CD4-positive, alpha-beta T cell (primary cell): ENCODE measurements at regions not wholly inside any gene's neighbourhood (a gene's known extent, or its start where the extent isn't known, plus 50 kb on each side); places are given as distances from the start of the nearest gene placed in this dataset.

ENCODE experiments used
- ATAC-seq: fragments of 200-7000 bp; cut with Tn5 transposase; one replicate; pipeline ENCODE4 v1.10.0; 2022; ENCODE audit warnings: mild to moderate bottlenecking; ENCODE audit not compliant: poor library complexity
- CTCF ChIA-PET: fragments of 350-600 bp; sonication (Branson Sonifier 250); formaldehyde crosslinking; loops from one replicate; lab custom pipeline; 2021; ENCODE audit warnings: antibody characterized with exemption, inconsistent platforms; lab: Charles Lee
- POLR2A ChIA-PET: fragments of 350-600 bp; sonication (Branson Sonifier 250); formaldehyde crosslinking; loops from one replicate; lab custom pipeline; 2021; ENCODE audit warnings: antibody characterized with exemption, inconsistent platforms; lab: Charles Lee
- DNase-seq, 14 experiments: peaks; one replicate each; pipeline ENCODE4 v3.0.0-alpha.2; 2013 to 2020; ENCODE audit warnings: mixed read lengths in 2 of 14
- H3K27ac ChIP-seq, 2 donors: one replicate each; pipeline versions ENCODE4 v1.5.1 to v1.7.0; 2013; ENCODE audit warnings: low read length in 2 of 2, low read depth in 1 of 2, mild to moderate bottlenecking in 1 of 2
- H3K27me3 ChIP-seq, 2 experiments: 1 replicate in 1 of 2; 2 replicates in 1 of 2; pipeline versions ENCODE4 v1.6.1 to v1.7.0; 2013; ENCODE audit warnings: low read length in 2 of 2, control low read depth in 1 of 2, mild to moderate bottlenecking in 1 of 2, moderate library complexity in 1 of 2; ENCODE audit not compliant: insufficient read depth in 2 of 2, control insufficient read depth in 1 of 2
- H3K36me3 ChIP-seq: one replicate; pipeline ENCODE4 v1.6.1; 2013; ENCODE audit warnings: low read length, control low read depth; ENCODE audit not compliant: insufficient read depth
- H3K4me1 ChIP-seq: one replicate; pipeline ENCODE4 v1.6.1; 2013; ENCODE audit warnings: low read length, control low read depth; ENCODE audit not compliant: insufficient read depth
- H3K4me3 ChIP-seq: one replicate; pipeline ENCODE4 v1.5.1; 2013; ENCODE audit warnings: mild to moderate bottlenecking, low read length, moderate library complexity
- H3K9me3 ChIP-seq, 2 experiments: 1 replicate in 1 of 2; 2 replicates in 1 of 2; pipeline versions ENCODE4 v1.6.1 to v1.7.0; 2013; ENCODE audit warnings: low read length in 2 of 2, mild to moderate bottlenecking in 2 of 2, control low read depth in 1 of 2, moderate library complexity in 1 of 2; ENCODE audit not compliant: control insufficient read depth in 1 of 2, insufficient read depth in 1 of 2
- H3K27ac Mint-ChIP-seq: one replicate; pipeline ENCODE4 v1.8.0; 2020; ENCODE audit warnings: mixed read lengths
- H3K27me3 Mint-ChIP-seq: one replicate; pipeline ENCODE4 v1.8.0; 2021; ENCODE audit warnings: mixed read lengths
- H3K36me3 Mint-ChIP-seq: one replicate; pipeline ENCODE4 v1.8.0; 2021; ENCODE audit warnings: low read depth, mixed read lengths
- H3K4me1 Mint-ChIP-seq: one replicate; pipeline ENCODE4 v1.8.0; 2021; ENCODE audit warnings: low read depth, mixed read lengths
- H3K4me3 Mint-ChIP-seq: one replicate; pipeline ENCODE4 v1.8.0; 2020; ENCODE audit warnings: mild to moderate bottlenecking, mixed read lengths
- H3K9me3 Mint-ChIP-seq: one replicate; pipeline ENCODE4 v1.8.0; 2020; ENCODE audit warnings: mixed read lengths
- CTCF ChIP-seq: fragments of 200-600 bp; IDR thresholded peaks from one replicate; pipeline ENCODE4 v1.8.0; 2022; ENCODE audit warnings: antibody characterized with exemption, mild to moderate bottlenecking
- intact Hi-C, 2 experiments: fragments of 100-400 bp; cut with DNase I in 1 of 2; cut with micrococcal nuclease in 1 of 2; formaldehyde crosslinking; loops; one replicate each; pipeline versions ENCODE4 v1.15.1 to v1.9.0; 2023 to 2025; cut with DNase I, micrococcal nuclease

- ChIA-PET CTCF (no interaction called here), POLR2A (no interaction called here)
- Histone ChIP-seq H3K9me3 (peaks cover 0 to 22% of the 10 kb centered on the region in 2 experiments), H3K27me3 (no peaks in the 10 kb centered on the region), H3K4me1 (no peaks in the 10 kb centered on the region), H3K4me3 (no peak overlapping the region), H3K36me3 (no peaks in the 10 kb centered on the region), H3K27ac (no peak overlapping the region)
- no peak for DNase-seq
- no peaks in the 10 kb centered on the region for H3K36me3 Mint-ChIP-seq
- no peak for TF ChIP-seq CTCF
- ATAC-seq: no peak
- no peak overlapping the region for H3K4me3 Mint-ChIP-seq
- H3K9me3 Mint-ChIP-seq: peaks cover 3% of the 10 kb centered on the region
- intact Hi-C loops: no loop called here
- H3K4me1 Mint-ChIP-seq: no peaks in the 10 kb centered on the region
- H3K27me3 Mint-ChIP-seq: peaks cover 4% of the 10 kb centered on the region
- H3K27ac Mint-ChIP-seq: no peak overlapping the region
These were observed 191.3 kb downstream of the IRX1 start for GRCh38 chr5:3786891-3787430.

- Mint-ChIP-seq H3K9me3 (no peaks in the 10 kb centered on the region), H3K27me3 (peaks cover 4% of the 10 kb centered on the region), H3K27ac (no peak overlapping the region), H3K4me3 (no peak overlapping the region), H3K4me1 (no peaks in the 10 kb centered on the region), H3K36me3 (no peaks in the 10 kb centered on the region)
- Histone ChIP-seq H3K27me3 (no peaks in the 10 kb centered on the region), H3K9me3 (peaks cover 0 to 22% of the 10 kb centered on the region in 2 experiments), H3K36me3 (no peaks in the 10 kb centered on the region), H3K27ac (no peak overlapping the region), H3K4me3 (no peak overlapping the region), H3K4me1 (no peaks in the 10 kb centered on the region)
- ChIA-PET CTCF (no interaction called here), POLR2A (no interaction called here)
- DNase-seq: no peak
- intact Hi-C loops: no loop called here
- ATAC-seq: no peak
- no peak for TF ChIP-seq CTCF
These were observed 192.0 kb downstream of the IRX1 start for GRCh38 chr5:3787604-3788003.

GRCh38 chr5:3789519-3790193 lies 194.0 kb downstream of the IRX1 start:
- no peaks in the 10 kb centered on the region for H3K4me1 Mint-ChIP-seq
- H3K4me3 ChIP-seq: no peak overlapping the region
- ATAC-seq (no peak), DNase-seq (no peak)
- no peak overlapping the region for H3K27ac Mint-ChIP-seq
- intact Hi-C loops: no loop called here
- no peak overlapping the region for H3K4me3 Mint-ChIP-seq
- H3K27me3 ChIP-seq: no peaks in the 10 kb centered on the region
- H3K36me3 ChIP-seq: no peaks in the 10 kb centered on the region
- POLR2A ChIA-PET: no interaction called here
- H3K27me3 Mint-ChIP-seq: peaks cover 4% of the 10 kb centered on the region
- no peak for TF ChIP-seq CTCF
- H3K4me1 ChIP-seq: no peaks in the 10 kb centered on the region
- no peaks in the 10 kb centered on the region for H3K36me3 Mint-ChIP-seq
- peaks cover 2% of the 10 kb centered on the region for H3K9me3 Mint-ChIP-seq
- peaks cover 0 to 22% of the 10 kb centered on the region in 2 experiments for H3K9me3 ChIP-seq
- H3K27ac ChIP-seq: no peak overlapping the region
- CTCF ChIA-PET: no interaction called here
